ENCODE measurements at regions not wholly inside any gene's neighbourhood (a gene's known extent, or its start where the extent isn't known, plus 50 kb on each side); places are given as distances from the start of the nearest gene placed in this dataset.
A peak's percentile ranks its signal among the peaks of the same experiment; 100 is the strongest.

- in situ Hi-C loops (cut with HindIII; ENCODE audit: low pct_unique_long_range_greater_than_20kb, low sequenced_read_pairs), result no loop called here
- DNase-seq (ENCODE audit: low read depth), result no peak
Measured at GRCh38 chr3:30945291-30945690, 50.8 kb upstream of the GADL1 start.

- no peak for DNase-seq (ENCODE audit: low read depth)
- in situ Hi-C loops (cut with HindIII; ENCODE audit: low pct_unique_long_range_greater_than_20kb, low sequenced_read_pairs), result no loop called here
Measured at GRCh38 chr3:30948426-30948825, 54.0 kb upstream of the GADL1 start.

- in situ Hi-C loops (cut with HindIII; ENCODE audit: low pct_unique_long_range_greater_than_20kb, low sequenced_read_pairs), result no loop called here
- DNase-seq (ENCODE audit: low read depth), result no peak
Measured at GRCh38 chr3:30951826-30952225, 57.4 kb upstream of the GADL1 start.

- DNase-seq (ENCODE audit: low read depth), result no peak
- in situ Hi-C loops (cut with HindIII; ENCODE audit: low pct_unique_long_range_greater_than_20kb, low sequenced_read_pairs), result no loop called here
Measured at GRCh38 chr3:30952786-30953185, 58.3 kb upstream of the GADL1 start.

GRCh38 chr3:30954426-30954825 is 60.0 kb upstream of the GADL1 start:
- no peak for DNase-seq (ENCODE audit: low read depth)
- in situ Hi-C loops (cut with HindIII; ENCODE audit: low pct_unique_long_range_greater_than_20kb, low sequenced_read_pairs), result no loop called here

GRCh38 chr3:30962084-30962483 is 67.6 kb upstream of the GADL1 start:
- in situ Hi-C loops (cut with HindIII; ENCODE audit: low pct_unique_long_range_greater_than_20kb, low sequenced_read_pairs), result no loop called here
- no peak for DNase-seq (ENCODE audit: low read depth)

GRCh38 chr3:30962493-30962892 is 68.0 kb upstream of the GADL1 start:
- DNase-seq (ENCODE audit: low read depth), result no peak
- in situ Hi-C loops (cut with HindIII; ENCODE audit: low pct_unique_long_range_greater_than_20kb, low sequenced_read_pairs), result no loop called here

GRCh38 chr3:30963223-30963722 is 68.8 kb upstream of the GADL1 start:
- in situ Hi-C loops (cut with HindIII; ENCODE audit: low pct_unique_long_range_greater_than_20kb, low sequenced_read_pairs), result no loop called here
- DNase-seq (ENCODE audit: low read depth), result no peak

GRCh38 chr3:30964612-30965011 is 70.2 kb upstream of the GADL1 start:
- DNase-seq (ENCODE audit: low read depth), result no peak
- in situ Hi-C loops (cut with HindIII; ENCODE audit: low pct_unique_long_range_greater_than_20kb, low sequenced_read_pairs), result no loop called here

- DNase-seq (ENCODE audit: low read depth), result no peak
- in situ Hi-C loops (cut with HindIII; ENCODE audit: low pct_unique_long_range_greater_than_20kb, low sequenced_read_pairs), result no loop called here
Measured at GRCh38 chr3:30966896-30967295, 72.4 kb upstream of the GADL1 start.

GRCh38 chr3:30970183-30970582 is 75.7 kb upstream of the GADL1 start:
- no peak for DNase-seq (ENCODE audit: low read depth)
- in situ Hi-C loops (cut with HindIII; ENCODE audit: low pct_unique_long_range_greater_than_20kb, low sequenced_read_pairs), result no loop called here

- DNase-seq (ENCODE audit: low read depth), result no peak
- in situ Hi-C loops (cut with HindIII; ENCODE audit: low pct_unique_long_range_greater_than_20kb, low sequenced_read_pairs), result no loop called here
Measured at GRCh38 chr3:30972449-30972848, 78.0 kb upstream of the GADL1 start.

GRCh38 chr3:30974071-30974470 is 79.6 kb upstream of the GADL1 start:
- in situ Hi-C loops (cut with HindIII; ENCODE audit: low pct_unique_long_range_greater_than_20kb, low sequenced_read_pairs), result no loop called here
- DNase-seq (ENCODE audit: low read depth), result no peak

- in situ Hi-C loops (cut with HindIII; ENCODE audit: low pct_unique_long_range_greater_than_20kb, low sequenced_read_pairs), result no loop called here
- DNase-seq (ENCODE audit: low read depth), result no peak
Measured at GRCh38 chr3:30977592-30977991, 83.1 kb upstream of the GADL1 start.

- in situ Hi-C loops (cut with HindIII; ENCODE audit: low pct_unique_long_range_greater_than_20kb, low sequenced_read_pairs), result no loop called here
Measured at GRCh38 chr3:30980993-30981392, 86.5 kb upstream of the GADL1 start.

GRCh38 chr3:30982416-30983075 is 88.1 kb upstream of the GADL1 start:
- no peak for DNase-seq (ENCODE audit: low read depth)
- in situ Hi-C loops (cut with HindIII; ENCODE audit: low pct_unique_long_range_greater_than_20kb, low sequenced_read_pairs), result no loop called here

More at GRCh38 chr3:30980993-30981392, 86.5 kb upstream of the GADL1 start:
- no peak for DNase-seq (ENCODE audit: low read depth)

GRCh38 chr3:30984855-30985749 is 90.6 kb upstream of the GADL1 start:
- in situ Hi-C loops (cut with HindIII; ENCODE audit: low pct_unique_long_range_greater_than_20kb, low sequenced_read_pairs), result no loop called here
- DNase-seq (ENCODE audit: low read depth), result peak; percentile 35

- no peak for DNase-seq (ENCODE audit: low read depth)
- in situ Hi-C loops (cut with HindIII; ENCODE audit: low pct_unique_long_range_greater_than_20kb, low sequenced_read_pairs), result no loop called here
Measured at GRCh38 chr3:30986551-30986950, 92.1 kb upstream of the GADL1 start.

GRCh38 chr3:30988769-30989168 is 94.3 kb upstream of the GADL1 start:
- no peak for DNase-seq (ENCODE audit: low read depth)
- in situ Hi-C loops (cut with HindIII; ENCODE audit: low pct_unique_long_range_greater_than_20kb, low sequenced_read_pairs), result no loop called here
